Panc1 (cell line): ENCODE measurements at regions not wholly inside any gene's neighbourhood (a gene's known extent, or its start where the extent isn't known, plus 50 kb on each side); places are given as distances from the start of the nearest gene placed in this dataset.
A peak's percentile ranks its signal among the peaks of the same experiment; 100 is the strongest.

Experiments
- ATAC-seq: fragments of 200-7000 bp; cut with Tn5 transposase; 2 replicates; pipeline ENCODE4 v1.9.1; 2020; ENCODE audit warnings: mild to moderate bottlenecking, moderate library complexity
- BruUV-seq: library from RNA; stranded (reverse); fragments of 400-500 nt; replicated peaks from 2 replicates; lab custom pipeline; 2021; lab: Mats Ljungman, UMichigan
- CTCF ChIA-PET: fragments of 300-600 bp; sonication (Branson Sonifier 250); formaldehyde crosslinking; loops from one replicate; lab custom pipeline; 2022; ENCODE audit warnings: antibody characterized with exemption; lab: Charles Lee
- POLR2A ChIA-PET: fragments of 300-600 bp; sonication (Branson Sonifier 250); formaldehyde crosslinking; loops from one replicate; lab custom pipeline; 2022; ENCODE audit warnings: antibody characterized with exemption; lab: Charles Lee
- DNase-seq: peaks from one replicate; pipeline ENCODE4 v3.0.0-alpha.2; 2010; ENCODE audit warnings: low read depth, low spot score
- H3K27ac ChIP-seq: 2 replicates; pipeline ENCODE4 v1.5.1; 2011; ENCODE audit warnings: mild to moderate bottlenecking, low read length, inconsistent platforms
- H3K27me3 ChIP-seq: fragments of 200-500 bp; sonication (Bioruptor generic); 2 replicates; pipeline ENCODE4 v1.6.0; 2014; ENCODE audit warnings: low read length, inconsistent platforms; ENCODE audit not compliant: control insufficient read depth, insufficient read depth
- H3K36me3 ChIP-seq: fragments of 200-500 bp; sonication (Bioruptor generic); 2 replicates; pipeline ENCODE4 v1.5.1; 2014; ENCODE audit warnings: inconsistent platforms, mild to moderate bottlenecking, low read length, moderate library complexity; ENCODE audit not compliant: control insufficient read depth, insufficient read depth
- H3K4me1 ChIP-seq: 2 replicates; pipeline ENCODE4 v1.5.1; 2011; ENCODE audit warnings: inconsistent platforms, mild to moderate bottlenecking, low read length, moderate library complexity; ENCODE audit not compliant: control insufficient read depth, insufficient read depth
- H3K4me3 ChIP-seq, 2 experiments: 2 replicates each; pipeline ENCODE4 v1.5.1; 2011 to 2012; ENCODE audit warnings: low read depth in 2 of 2, low read length in 2 of 2, mild to moderate bottlenecking in 2 of 2, inconsistent platforms in 1 of 2, moderate library complexity in 1 of 2
- H3K9me3 ChIP-seq: fragments of 200-500 bp; sonication (Bioruptor generic); 2 replicates; pipeline ENCODE4 v1.5.1; 2014; ENCODE audit warnings: low read depth, mild to moderate bottlenecking, inconsistent platforms, low read length, moderate library complexity; ENCODE audit not compliant: control insufficient read depth, insufficient read depth
- CTCF ChIP-seq: fragments of 450-650 bp; IDR thresholded peaks from 2 replicates; pipeline ENCODE4 v1.5.1; 2017; ENCODE audit warnings: mild to moderate bottlenecking
- POLR2AphosphoS5 ChIP-seq: IDR thresholded peaks from 2 replicates; pipeline ENCODE4 v1.6.1; 2012; ENCODE audit warnings: mild to moderate bottlenecking, low read depth, low read length, moderate library complexity
- REST ChIP-seq, 2 experiments: IDR thresholded peaks; 2 replicates each; pipeline ENCODE4 v1.6.1; 2011 to 2012; ENCODE audit warnings: low read depth in 2 of 2, control low read depth in 1 of 2, low read length in 1 of 2, mild to moderate bottlenecking in 1 of 2, moderate library complexity in 1 of 2; ENCODE audit not compliant: insufficient read depth in 1 of 2
- SIN3A ChIP-seq: IDR thresholded peaks from 2 replicates; pipeline ENCODE4 v1.6.1; 2012; ENCODE audit warnings: low read depth, mild to moderate bottlenecking, low read length, moderate library complexity, borderline replicate concordance; ENCODE audit not compliant: insufficient read depth
- TCF7L2 ChIP-seq: IDR thresholded peaks from 2 replicates; pipeline ENCODE4 v1.6.1; 2011; ENCODE audit warnings: mild to moderate bottlenecking, low read depth, low read length, inconsistent platforms
- in situ Hi-C: cut with HindIII; loops from 2 replicates; pipeline ENCODE4 v1.10.0; 2016; ENCODE audit warnings: low sequenced_read_pairs, low pct_unique_long_range_greater_than_20kb
- intact Hi-C: fragments of 100-400 bp; cut with micrococcal nuclease; formaldehyde crosslinking; loops from one replicate; pipeline ENCODE4 v1.10.0; 2022; ENCODE audit not compliant: unreplicated experiment

- H3K4me3 ChIP-seq: no peak overlapping the region
- TF ChIP-seq CTCF (peak; percentile 9; the same call in 1 of the 2 replicates), SIN3A (no peak)
- no peak overlapping the region for H3K27ac ChIP-seq
- H3K27me3 ChIP-seq: no peaks in the 10 kb centered on the region
- H3K36me3 ChIP-seq: no peaks in the 10 kb centered on the region
- ChIA-PET POLR2A (no interaction called here), CTCF (no interaction called here)
- H3K4me1 ChIP-seq: no peaks in the 10 kb centered on the region
- intact Hi-C loops (no loop called here), in situ Hi-C loops (no loop called here)
- no peaks in the 10 kb centered on the region for H3K9me3 ChIP-seq
- BruUV-seq: no TSS peak
- DNase-seq: no peak
- no peak for ATAC-seq
Observed at GRCh38 chr3:5806192-5806591, 618.7 kb downstream of the EDEM1 start.

GRCh38 chr3:5809586-5810246 is 622.2 kb downstream of the EDEM1 start:
- intact Hi-C loops: no loop called here

More at GRCh38 chr3:5809586-5810246, 622.2 kb downstream of the EDEM1 start:
- Histone ChIP-seq H3K27ac (no peak overlapping the region), H3K36me3 (no peaks in the 10 kb centered on the region), H3K9me3 (no peaks in the 10 kb centered on the region), H3K4me3 (no peak overlapping the region), H3K4me1 (no peaks in the 10 kb centered on the region), H3K27me3 (no peaks in the 10 kb centered on the region)
- ChIA-PET POLR2A (no interaction called here), CTCF (no interaction called here)
- in situ Hi-C loops: no loop called here
- ATAC-seq: no peak
- DNase-seq: no peak
- no TSS peak for BruUV-seq
- TF ChIP-seq TCF7L2 (no peak), REST (IDR thresholded peaks at IDR 0.05; ENCODE audit: insufficient read depth in 1 of 2, low read depth in 2 of 2, low read length in 1 of 2) (no peak), SIN3A (no peak), CTCF (no peak), POLR2AphosphoS5 (no peak)
